ENCODE measurements at regions not wholly inside any gene's neighbourhood (a gene's known extent, or its start where the extent isn't known, plus 50 kb on each side); places are given as distances from the start of the nearest gene placed in this dataset.

DNA sequence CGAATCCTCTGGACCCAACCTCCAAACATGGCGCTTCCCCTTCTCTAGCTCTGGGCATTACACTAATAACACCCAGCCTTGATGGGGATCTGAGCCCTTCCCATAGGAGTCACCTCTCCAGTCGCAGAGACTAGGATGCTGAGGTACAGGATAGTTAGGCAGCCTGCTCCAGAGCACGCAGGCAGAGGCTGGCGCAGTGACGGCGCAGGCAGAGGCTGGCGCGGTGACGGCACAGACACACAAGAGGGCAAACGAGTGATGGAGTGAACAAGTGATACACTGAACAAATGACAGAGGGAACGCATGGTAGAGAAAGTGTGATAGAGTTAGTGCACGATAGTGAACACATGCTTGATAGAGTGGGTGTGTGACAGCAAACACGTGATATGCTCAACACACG lies 518.5 kb downstream of the EIPR1 start:
- DNase-seq = no peak
- Histone ChIP-seq H3K4me1 (no peaks in the 10 kb centered on the region), H3K36me3 (no peaks in the 10 kb centered on the region), H3K27ac (no peak overlapping the region), H3K27me3 (no peaks in the 10 kb centered on the region), H3K4me3 (no peak overlapping the region), H3K9me3 (no peaks in the 10 kb centered on the region)
- intact Hi-C loops (cut with DNase I) = no loop called here
- no peak for TF ChIP-seq EP300 (IDR thresholded peaks at IDR 0.05)
- WGBS, 2 donors = 95 to 96% methylated on average over 15 of the region's 15 CpGs

GRCh38 chr2:2856723-2857415 lies 520.7 kb downstream of the EIPR1 start:
- DNase-seq = no peak
- Histone ChIP-seq H3K4me3 (no peak overlapping the region), H3K27ac (no peak overlapping the region), H3K27me3 (no peaks in the 10 kb centered on the region), H3K9me3 (no peaks in the 10 kb centered on the region), H3K36me3 (no peaks in the 10 kb centered on the region), H3K4me1 (no peaks in the 10 kb centered on the region)
- WGBS, 2 donors = 69 to 81% methylated on average over 3 of the region's 3 CpGs
- no peak for TF ChIP-seq POLR2A (IDR thresholded peaks at IDR 0.05)
- TF ChIP-seq, protein P1, sequence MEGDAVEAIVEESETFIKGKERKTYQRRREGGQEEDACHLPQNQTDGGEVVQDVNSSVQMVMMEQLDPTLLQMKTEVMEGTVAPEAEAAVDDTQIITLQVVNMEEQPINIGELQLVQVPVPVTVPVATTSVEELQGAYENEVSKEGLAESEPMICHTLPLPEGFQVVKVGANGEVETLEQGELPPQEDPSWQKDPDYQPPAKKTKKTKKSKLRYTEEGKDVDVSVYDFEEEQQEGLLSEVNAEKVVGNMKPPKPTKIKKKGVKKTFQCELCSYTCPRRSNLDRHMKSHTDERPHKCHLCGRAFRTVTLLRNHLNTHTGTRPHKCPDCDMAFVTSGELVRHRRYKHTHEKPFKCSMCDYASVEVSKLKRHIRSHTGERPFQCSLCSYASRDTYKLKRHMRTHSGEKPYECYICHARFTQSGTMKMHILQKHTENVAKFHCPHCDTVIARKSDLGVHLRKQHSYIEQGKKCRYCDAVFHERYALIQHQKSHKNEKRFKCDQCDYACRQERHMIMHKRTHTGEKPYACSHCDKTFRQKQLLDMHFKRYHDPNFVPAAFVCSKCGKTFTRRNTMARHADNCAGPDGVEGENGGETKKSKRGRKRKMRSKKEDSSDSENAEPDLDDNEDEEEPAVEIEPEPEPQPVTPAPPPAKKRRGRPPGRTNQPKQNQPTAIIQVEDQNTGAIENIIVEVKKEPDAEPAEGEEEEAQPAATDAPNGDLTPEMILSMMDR (IDR thresholded peaks at IDR 0.05) = no peak
- no peak for TF ChIP-seq EP300 (IDR thresholded peaks at IDR 0.05)
- no peak for TF ChIP-seq POLR2AphosphoS5 (IDR thresholded peaks at IDR 0.05)
- intact Hi-C loops (cut with DNase I) = no loop called here

GRCh38 chr2:2855297-2855696 lies 522.3 kb downstream of the EIPR1 start:
- H3K4me3 ChIP-seq = no peak overlapping the region
- intact Hi-C loops (cut with DNase I) = no loop called here
- no peaks in the 10 kb centered on the region for H3K9me3 ChIP-seq
- H3K4me1 ChIP-seq = no peaks in the 10 kb centered on the region
- WGBS, 2 donors = 84 to 88% methylated on average over 5 of the region's 5 CpGs
- no peak for TF ChIP-seq EP300 (IDR thresholded peaks at IDR 0.05)
- no peak for TF ChIP-seq POLR2AphosphoS5 (IDR thresholded peaks at IDR 0.05)
- no peak for TF ChIP-seq POLR2A (IDR thresholded peaks at IDR 0.05)
- TF ChIP-seq, protein P1 (IDR thresholded peaks at IDR 0.05) = no peak
- no peak overlapping the region for H3K27ac ChIP-seq
- no peak for DNase-seq
- H3K36me3 ChIP-seq = no peaks in the 10 kb centered on the region
- H3K27me3 ChIP-seq = no peaks in the 10 kb centered on the region

GRCh38 chr2:2853346-2853745 lies 522.3 kb upstream of the MYT1L start:
- no peaks in the 10 kb centered on the region for H3K9me3 ChIP-seq
- no peaks in the 10 kb centered on the region for H3K4me1 ChIP-seq
- TF ChIP-seq EP300 (IDR thresholded peaks at IDR 0.05) (no peak), POLR2AphosphoS5 (IDR thresholded peaks at IDR 0.05) (no peak), POLR2A (IDR thresholded peaks at IDR 0.05) (no peak)
- TF ChIP-seq, protein P1 (IDR thresholded peaks at IDR 0.05) = no peak
- H3K27ac ChIP-seq = no peak overlapping the region
- DNase-seq = no peak
- no peak overlapping the region for H3K4me3 ChIP-seq
- intact Hi-C loops (cut with DNase I) = no loop called here
- H3K36me3 ChIP-seq = no peaks in the 10 kb centered on the region
- H3K27me3 ChIP-seq = no peaks in the 10 kb centered on the region
- WGBS, 2 donors = 52 to 70% methylated on average over 2 of the region's 2 CpGs

- no peak overlapping the region for H3K4me3 ChIP-seq
- intact Hi-C loops (cut with DNase I) = no loop called here
- DNase-seq = no peak
- H3K27me3 ChIP-seq = no peaks in the 10 kb centered on the region
- H3K4me1 ChIP-seq = no peaks in the 10 kb centered on the region
- no peak overlapping the region for H3K27ac ChIP-seq
- no peaks in the 10 kb centered on the region for H3K9me3 ChIP-seq
- 86 to 89% methylated on average over 24 of the region's 24 CpGs for WGBS, 2 donors
- no peaks in the 10 kb centered on the region for H3K36me3 ChIP-seq
- TF ChIP-seq EP300 (IDR thresholded peaks at IDR 0.05) (no peak), POLR2A (IDR thresholded peaks at IDR 0.05) (no peak), POLR2AphosphoS5 (IDR thresholded peaks at IDR 0.05) (no peak)
- TF ChIP-seq, protein P1 (IDR thresholded peaks at IDR 0.05) = no peak
These were observed 521.0 kb upstream of the MYT1L start for GRCh38 chr2:2851806-2852777.

Data from sigmoid colon (tissue), 6 donors.